C4-2B (cell line): ENCODE measurements at regions not wholly inside any gene's neighbourhood (a gene's known extent, or its start where the extent isn't known, plus 50 kb on each side); places are given as distances from the start of the nearest gene placed in this dataset.

Source experiments
- ZFX ChIP-seq: fragments of 450-650 bp; IDR thresholded peaks from 2 replicates; pipeline ENCODE4 v1.6.1; 2017
- TF ChIP-seq, protein P1 (sequence below): fragments of 450-650 bp; conservative IDR thresholded peaks from 2 replicates; pipeline ENCODE4 v1.5.1; 2017; ENCODE audit warnings: mild to moderate bottlenecking

DNA sequence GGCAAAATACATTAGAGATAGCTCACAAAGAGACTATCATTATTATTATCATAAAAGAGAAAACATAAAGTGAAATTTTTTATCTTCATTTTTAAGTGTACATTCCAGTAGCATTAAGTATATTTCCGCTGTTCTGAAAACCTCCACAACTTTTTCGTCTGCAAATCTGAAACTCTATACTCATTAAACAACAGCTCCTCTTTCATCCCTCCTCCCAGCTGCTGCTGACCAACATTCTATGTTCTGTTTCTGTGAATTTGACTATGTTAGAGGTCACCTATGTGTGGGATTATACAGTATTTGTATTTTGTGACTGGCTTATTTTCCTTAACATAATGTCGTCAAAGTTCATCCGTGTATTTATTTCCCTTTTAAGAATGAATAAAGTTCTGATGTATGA is 429.3 kb upstream of the TPK1 start:
- TF ChIP-seq, protein P1, sequence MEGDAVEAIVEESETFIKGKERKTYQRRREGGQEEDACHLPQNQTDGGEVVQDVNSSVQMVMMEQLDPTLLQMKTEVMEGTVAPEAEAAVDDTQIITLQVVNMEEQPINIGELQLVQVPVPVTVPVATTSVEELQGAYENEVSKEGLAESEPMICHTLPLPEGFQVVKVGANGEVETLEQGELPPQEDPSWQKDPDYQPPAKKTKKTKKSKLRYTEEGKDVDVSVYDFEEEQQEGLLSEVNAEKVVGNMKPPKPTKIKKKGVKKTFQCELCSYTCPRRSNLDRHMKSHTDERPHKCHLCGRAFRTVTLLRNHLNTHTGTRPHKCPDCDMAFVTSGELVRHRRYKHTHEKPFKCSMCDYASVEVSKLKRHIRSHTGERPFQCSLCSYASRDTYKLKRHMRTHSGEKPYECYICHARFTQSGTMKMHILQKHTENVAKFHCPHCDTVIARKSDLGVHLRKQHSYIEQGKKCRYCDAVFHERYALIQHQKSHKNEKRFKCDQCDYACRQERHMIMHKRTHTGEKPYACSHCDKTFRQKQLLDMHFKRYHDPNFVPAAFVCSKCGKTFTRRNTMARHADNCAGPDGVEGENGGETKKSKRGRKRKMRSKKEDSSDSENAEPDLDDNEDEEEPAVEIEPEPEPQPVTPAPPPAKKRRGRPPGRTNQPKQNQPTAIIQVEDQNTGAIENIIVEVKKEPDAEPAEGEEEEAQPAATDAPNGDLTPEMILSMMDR, result no peak
- no peak for TF ChIP-seq ZFX
